HEK293 (cell line): ENCODE measurements at regions not wholly inside any gene's neighbourhood (a gene's known extent, or its start where the extent isn't known, plus 50 kb on each side); places are given as distances from the start of the nearest gene placed in this dataset.

ENCODE experiments used
- CTCF ChIA-PET: fragments of 350-600 bp; formaldehyde crosslinking; extraction: SDS; loops from one replicate; lab custom pipeline; 2021; ENCODE audit warnings: antibody characterized with exemption; lab: Yijun Ruan, JAX
- POLR2A ChIA-PET: fragments of 300-600 bp; formaldehyde crosslinking; extraction: SDS; loops from one replicate; lab custom pipeline; 2020; ENCODE audit warnings: antibody characterized with exemption, inconsistent platforms; lab: Yijun Ruan, JAX
- H3K27ac ChIP-seq: fragments of 200-500 bp; sonication (Bioruptor generic); 2 replicates; pipeline ENCODE4 v1.5.1; 2014; ENCODE audit warnings: low read depth, low read length, control low read depth, inconsistent platforms; ENCODE audit errors: extremely low read depth
- H3K36me3 ChIP-seq, 2 experiments: fragments of 200-500 bp in 1 of 2; sonication (Bioruptor generic) in 1 of 2; 1 replicate in 1 of 2; 2 replicates in 1 of 2; pipeline ENCODE4 v1.5.1; 2014 to 2017; ENCODE audit warnings: inconsistent platforms in 2 of 2, low read length in 2 of 2; ENCODE audit not compliant: control insufficient read depth in 2 of 2, insufficient read depth in 1 of 2
- H3K4me1 ChIP-seq: fragments of 200-500 bp; sonication (Bioruptor generic); 2 replicates; pipeline ENCODE4 v1.5.1; 2014; ENCODE audit warnings: mild to moderate bottlenecking, low read length, inconsistent platforms; ENCODE audit not compliant: control insufficient read depth, insufficient read depth
- H3K4me3 ChIP-seq: 2 replicates; pipeline ENCODE4 v1.5.1; 2011; ENCODE audit warnings: low read depth, mild to moderate bottlenecking, control low read depth, low read length, moderate library complexity
- H3K9me3 ChIP-seq: fragments of 200-500 bp; sonication (Bioruptor generic); 2 replicates; pipeline ENCODE4 v1.5.1; 2014; ENCODE audit warnings: low read depth, low read length, inconsistent platforms; ENCODE audit not compliant: control insufficient read depth, insufficient read depth
- BCL11B ChIP-seq: fragments of 450-650 bp; formaldehyde crosslinking; IDR thresholded peaks from 2 replicates; pipeline ENCODE4 v1.5.1; 2016; ENCODE audit warnings: low read depth, missing biosample characterization, missing genetic modification characterization
- ELK4 ChIP-seq: IDR thresholded peaks from 2 replicates; pipeline ENCODE4 v1.6.1; 2011; ENCODE audit warnings: mild to moderate bottlenecking, low read depth, low read length, borderline replicate concordance
- KLF9 ChIP-seq: fragments of 450-650 bp; formaldehyde crosslinking; IDR thresholded peaks from 2 replicates; pipeline ENCODE4 v1.5.1; 2016; ENCODE audit warnings: missing biosample characterization, missing genetic modification characterization, low read depth
- MZF1 ChIP-seq: fragments of 450-650 bp; formaldehyde crosslinking; IDR thresholded peaks from 2 replicates; pipeline ENCODE4 v1.5.1; 2017; ENCODE audit warnings: missing biosample characterization, missing genetic modification characterization, borderline replicate concordance
- ZFHX2 ChIP-seq: fragments of 450-650 bp; formaldehyde crosslinking; conservative IDR thresholded peaks from 2 replicates; pipeline ENCODE4 v1.5.1; 2016; ENCODE audit warnings: missing biosample characterization, missing genetic modification characterization
- ZFP41 ChIP-seq: fragments of 450-650 bp; formaldehyde crosslinking; IDR thresholded peaks from 2 replicates; pipeline ENCODE4 v1.5.1; 2016; ENCODE audit warnings: missing biosample characterization, missing genetic modification characterization, borderline replicate concordance
- ZNF18 ChIP-seq: fragments of 450-650 bp; formaldehyde crosslinking; IDR thresholded peaks from 2 replicates; pipeline ENCODE4 v1.5.1; 2016; ENCODE audit warnings: missing biosample characterization, missing genetic modification characterization
- ZNF184 ChIP-seq: fragments of 450-650 bp; IDR thresholded peaks from 2 replicates; pipeline ENCODE4 v1.5.1; 2018; ENCODE audit warnings: missing biosample characterization, mild to moderate bottlenecking, missing genetic modification characterization
- ZNF202 ChIP-seq: fragments of 450-650 bp; formaldehyde crosslinking; IDR thresholded peaks from 2 replicates; pipeline ENCODE4 v1.5.1; 2016; ENCODE audit warnings: missing biosample characterization, missing genetic modification characterization, borderline replicate concordance
- ZNF292 ChIP-seq: fragments of 450-650 bp; formaldehyde crosslinking; IDR thresholded peaks from 2 replicates; pipeline ENCODE4 v1.5.1; 2016; ENCODE audit warnings: low read depth, missing biosample characterization, missing genetic modification characterization, borderline replicate concordance
- ZNF366 ChIP-seq: fragments of 450-650 bp; formaldehyde crosslinking; conservative IDR thresholded peaks from 2 replicates; pipeline ENCODE4 v1.5.1; 2016; ENCODE audit warnings: missing biosample characterization, missing genetic modification characterization
- ZNF416 ChIP-seq: fragments of 450-650 bp; formaldehyde crosslinking; IDR thresholded peaks from 2 replicates; pipeline ENCODE4 v1.5.1; 2016; ENCODE audit warnings: missing biosample characterization, missing genetic modification characterization
- ZNF530 ChIP-seq: fragments of 450-650 bp; formaldehyde crosslinking; IDR thresholded peaks from 2 replicates; pipeline ENCODE4 v1.5.1; 2016; ENCODE audit warnings: low read depth, missing biosample characterization, missing genetic modification characterization
- ZNF555 ChIP-seq: fragments of 450-650 bp; formaldehyde crosslinking; conservative IDR thresholded peaks from 2 replicates; pipeline ENCODE4 v1.5.1; 2017; ENCODE audit warnings: missing biosample characterization, mild to moderate bottlenecking, missing genetic modification characterization, inconsistent platforms
- ZNF571 ChIP-seq: fragments of 450-650 bp; formaldehyde crosslinking; IDR thresholded peaks from 2 replicates; pipeline ENCODE4 v1.5.0; 2017; ENCODE audit warnings: missing biosample characterization, missing genetic modification characterization
- ZNF626 ChIP-seq: fragments of 450-650 bp; sonication (Bioruptor Pico); formaldehyde crosslinking; IDR thresholded peaks from 2 replicates; pipeline ENCODE4 v1.5.1; 2018; ENCODE audit warnings: missing biosample characterization, missing genetic modification characterization, inconsistent platforms
- ZNF677 ChIP-seq: fragments of 450-650 bp; IDR thresholded peaks from 2 replicates; pipeline ENCODE4 v1.5.0; 2018; ENCODE audit warnings: missing biosample characterization, mild to moderate bottlenecking, missing genetic modification characterization, moderate library complexity
- ZNF701 ChIP-seq: fragments of 450-650 bp; formaldehyde crosslinking; IDR thresholded peaks from 2 replicates; pipeline ENCODE4 v1.5.1; 2016; ENCODE audit warnings: missing biosample characterization, missing genetic modification characterization
- ZNF707 ChIP-seq: fragments of 450-650 bp; formaldehyde crosslinking; IDR thresholded peaks from 2 replicates; pipeline ENCODE4 v1.5.1; 2016; ENCODE audit warnings: missing biosample characterization, missing genetic modification characterization
- ZNF776 ChIP-seq: fragments of 450-650 bp; formaldehyde crosslinking; IDR thresholded peaks from 2 replicates; pipeline ENCODE4 v1.5.0; 2017; ENCODE audit warnings: missing biosample characterization, missing genetic modification characterization, borderline replicate concordance
- ZSCAN18 ChIP-seq: fragments of 450-650 bp; formaldehyde crosslinking; IDR thresholded peaks from 2 replicates; pipeline ENCODE4 v1.5.1; 2016; ENCODE audit warnings: missing biosample characterization, missing genetic modification characterization
- ZSCAN30 ChIP-seq: fragments of 450-650 bp; IDR thresholded peaks from 2 replicates; pipeline ENCODE4 v1.5.1; 2018; ENCODE audit warnings: missing biosample characterization, mild to moderate bottlenecking, missing genetic modification characterization, moderate library complexity
- TF ChIP-seq, protein P1 (sequence below): fragments of 450-650 bp; formaldehyde crosslinking; IDR thresholded peaks from 2 replicates; pipeline ENCODE4 v1.5.1; 2016; ENCODE audit warnings: missing biosample characterization, missing genetic modification characterization

- ChIA-PET POLR2A (no interaction called here), CTCF (interaction anchor here (0.5 to 1.0 kb wide), 2 partner anchors 11 to 467 kb away, joined by 3 read pairs; no protein-coding TSS in a partner anchor)
- TF ChIP-seq ZNF571 (no peak), ZNF292 (no peak), ZNF202 (no peak), ZNF184 (tag by site-specific recombination) (no peak), ZNF701 (tag by site-specific recombination) (no peak), ZFP41 (tag by site-specific recombination) (no peak), ZNF18 (tag by site-specific recombination) (no peak), ELK4 (no peak), ZNF366 (no peak), ZNF626 (no peak), ZFHX2 (tag by site-specific recombination) (no peak), ZSCAN18 (tag by site-specific recombination) (no peak), ZNF555 (tag by site-specific recombination) (no peak)
- TF ChIP-seq, protein P1, sequence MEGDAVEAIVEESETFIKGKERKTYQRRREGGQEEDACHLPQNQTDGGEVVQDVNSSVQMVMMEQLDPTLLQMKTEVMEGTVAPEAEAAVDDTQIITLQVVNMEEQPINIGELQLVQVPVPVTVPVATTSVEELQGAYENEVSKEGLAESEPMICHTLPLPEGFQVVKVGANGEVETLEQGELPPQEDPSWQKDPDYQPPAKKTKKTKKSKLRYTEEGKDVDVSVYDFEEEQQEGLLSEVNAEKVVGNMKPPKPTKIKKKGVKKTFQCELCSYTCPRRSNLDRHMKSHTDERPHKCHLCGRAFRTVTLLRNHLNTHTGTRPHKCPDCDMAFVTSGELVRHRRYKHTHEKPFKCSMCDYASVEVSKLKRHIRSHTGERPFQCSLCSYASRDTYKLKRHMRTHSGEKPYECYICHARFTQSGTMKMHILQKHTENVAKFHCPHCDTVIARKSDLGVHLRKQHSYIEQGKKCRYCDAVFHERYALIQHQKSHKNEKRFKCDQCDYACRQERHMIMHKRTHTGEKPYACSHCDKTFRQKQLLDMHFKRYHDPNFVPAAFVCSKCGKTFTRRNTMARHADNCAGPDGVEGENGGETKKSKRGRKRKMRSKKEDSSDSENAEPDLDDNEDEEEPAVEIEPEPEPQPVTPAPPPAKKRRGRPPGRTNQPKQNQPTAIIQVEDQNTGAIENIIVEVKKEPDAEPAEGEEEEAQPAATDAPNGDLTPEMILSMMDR = no peak
- Histone ChIP-seq H3K27ac (no peak overlapping the region), H3K9me3 (no peaks in the 10 kb centered on the region), H3K4me1 (no peaks in the 10 kb centered on the region), H3K36me3 (no peaks in the 10 kb centered on the region), H3K4me3 (no peak overlapping the region)
Measured at GRCh38 chr5:112616812-112617547, 120.7 kb upstream of the APC start.

GRCh38 chr5:112625246-112625645 is 112.4 kb upstream of the APC start:
- no peak overlapping the region for H3K27ac ChIP-seq
- no peaks in the 10 kb centered on the region for H3K9me3 ChIP-seq
- ChIA-PET POLR2A (no interaction called here), CTCF (interaction anchor here (0.5 to 1.1 kb wide), 4 partner anchors 9 to 754 kb away, joined by 3 to 6 read pairs (median 3); no protein-coding TSS in a partner anchor)
- peaks cover 5% of the 10 kb centered on the region; the same call in 1 of the 2 replicates for H3K4me1 ChIP-seq
- TF ChIP-seq KLF9 (tag by site-specific recombination) (no peak), MZF1 (no peak), ZSCAN30 (tag by site-specific recombination) (no peak), ZNF416 (tag by site-specific recombination) (no peak), ZNF677 (no peak), ZNF776 (no peak), BCL11B (no peak), ZNF530 (tag by site-specific recombination) (no peak), ZNF707 (tag by site-specific recombination) (no peak)
- H3K36me3 ChIP-seq = no peaks in the 10 kb centered on the region
- no peak overlapping the region for H3K4me3 ChIP-seq
